ENCODE measurements at regions not wholly inside any gene's neighbourhood (a gene's known extent, or its start where the extent isn't known, plus 50 kb on each side); places are given as distances from the start of the nearest gene placed in this dataset.

DNA sequence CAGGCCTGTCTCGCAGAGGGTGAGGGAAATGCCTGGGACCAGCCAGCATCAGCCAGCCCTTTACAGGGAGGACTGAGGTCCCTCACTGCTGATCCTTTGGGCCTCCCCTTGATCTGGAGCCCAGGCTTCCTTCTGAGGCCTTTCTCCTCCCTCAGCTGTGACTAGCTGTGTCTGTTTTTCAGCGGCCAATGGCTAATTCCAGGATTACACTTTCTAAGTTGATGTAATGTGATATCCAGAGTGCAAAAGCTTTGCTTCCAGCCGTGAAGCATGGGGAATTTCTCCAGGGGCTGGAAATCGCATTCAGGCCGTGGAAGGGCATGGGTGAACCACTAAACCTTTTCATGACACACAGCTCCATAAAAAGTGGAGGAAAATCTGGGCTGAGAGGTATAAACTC is 157.6 kb downstream of the SHQ1 start:
- TF ChIP-seq CTCF (conservative IDR thresholded peaks at IDR 0.05; ENCODE audit: low read depth, low read length): no peak
- no peak for TF ChIP-seq POLR2A (IDR thresholded peaks at IDR 0.05; ENCODE audit: low read depth, low read length)
- TF ChIP-seq MAFK (IDR thresholded peaks at IDR 0.05; ENCODE audit: low read depth, low read length): no peak
- TF ChIP-seq BHLHE40 (IDR thresholded peaks at IDR 0.05; ENCODE audit: low read depth, low read length): no peak
- TF ChIP-seq FOS (IDR thresholded peaks at IDR 0.05; ENCODE audit: low read depth, low read length): no peak
- TF ChIP-seq RAD21 (IDR thresholded peaks at IDR 0.05; ENCODE audit: low read length): no peak
- no peak for TF ChIP-seq SMC3 (IDR thresholded peaks at IDR 0.05; ENCODE audit: low read depth, low read length)

Data from IMR-90 (cell line).